D721Med (cell line): ENCODE measurements at regions not wholly inside any gene's neighbourhood (a gene's known extent, or its start where the extent isn't known, plus 50 kb on each side); places are given as distances from the start of the nearest gene placed in this dataset.

Source experiments
- DNase-seq: peaks from one replicate; pipeline ENCODE4 v3.0.0; 2011; ENCODE audit warnings: low spot score; ENCODE audit not compliant: insufficient read length
- FAIRE-seq: peaks from 2 replicates; lab custom pipeline; 2011; peaks lifted over from hg19 to GRCh38; lab: Jason Lieb, UNC
- TF ChIP-seq, protein P1 (sequence below): IDR thresholded peaks from 2 replicates; pipeline ENCODE4 v1.5.1; 2012; ENCODE audit warnings: mild to moderate bottlenecking, control low read depth; ENCODE audit not compliant: insufficient read depth; ENCODE audit errors: missing control alignments

- peak; percentile 53 for DNase-seq
- TF ChIP-seq, protein P1, sequence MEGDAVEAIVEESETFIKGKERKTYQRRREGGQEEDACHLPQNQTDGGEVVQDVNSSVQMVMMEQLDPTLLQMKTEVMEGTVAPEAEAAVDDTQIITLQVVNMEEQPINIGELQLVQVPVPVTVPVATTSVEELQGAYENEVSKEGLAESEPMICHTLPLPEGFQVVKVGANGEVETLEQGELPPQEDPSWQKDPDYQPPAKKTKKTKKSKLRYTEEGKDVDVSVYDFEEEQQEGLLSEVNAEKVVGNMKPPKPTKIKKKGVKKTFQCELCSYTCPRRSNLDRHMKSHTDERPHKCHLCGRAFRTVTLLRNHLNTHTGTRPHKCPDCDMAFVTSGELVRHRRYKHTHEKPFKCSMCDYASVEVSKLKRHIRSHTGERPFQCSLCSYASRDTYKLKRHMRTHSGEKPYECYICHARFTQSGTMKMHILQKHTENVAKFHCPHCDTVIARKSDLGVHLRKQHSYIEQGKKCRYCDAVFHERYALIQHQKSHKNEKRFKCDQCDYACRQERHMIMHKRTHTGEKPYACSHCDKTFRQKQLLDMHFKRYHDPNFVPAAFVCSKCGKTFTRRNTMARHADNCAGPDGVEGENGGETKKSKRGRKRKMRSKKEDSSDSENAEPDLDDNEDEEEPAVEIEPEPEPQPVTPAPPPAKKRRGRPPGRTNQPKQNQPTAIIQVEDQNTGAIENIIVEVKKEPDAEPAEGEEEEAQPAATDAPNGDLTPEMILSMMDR = no peak
- FAIRE-seq = no peak
These were observed 105.3 kb upstream of the E2F8 start for GRCh38 chr11:19345848-19346681.

- TF ChIP-seq, protein P1 = no peak
- FAIRE-seq = no peak
- DNase-seq = peak; percentile 28
These were observed 104.7 kb upstream of the E2F8 start for GRCh38 chr11:19345519-19345847.

GRCh38 chr11:19344661-19345518 lies 104.1 kb upstream of the E2F8 start:
- DNase-seq (peak; percentile 66), FAIRE-seq (no peak)
- TF ChIP-seq, protein P1 = no peak

DNA sequence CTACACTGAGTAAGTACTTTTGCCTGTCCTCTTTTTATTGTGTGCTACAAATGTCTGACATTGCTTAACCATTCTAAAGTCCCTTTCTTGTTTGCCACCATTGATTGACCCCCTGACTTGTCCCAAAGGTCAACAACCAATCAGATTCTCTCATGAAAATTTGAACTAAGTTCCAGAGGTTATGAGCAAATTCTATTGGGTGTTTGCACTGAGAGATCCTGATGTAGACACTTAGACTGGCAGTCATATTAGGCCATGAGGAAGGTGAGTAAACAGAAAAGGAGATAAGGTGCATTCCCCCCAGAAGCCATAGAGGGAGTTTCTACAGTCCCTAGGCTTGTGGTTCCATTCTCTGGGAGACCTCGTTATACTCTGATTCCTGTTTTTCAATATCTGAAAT lies 101.3 kb upstream of the E2F8 start:
- DNase-seq = no peak

GRCh38 chr11:19338375-19338774 lies 97.6 kb upstream of the E2F8 start:
- TF ChIP-seq, protein P1 = no peak
- FAIRE-seq (no peak), DNase-seq (no peak)

More for the DNA sequence above, 101.3 kb upstream of the E2F8 start:
- FAIRE-seq = no peak
- TF ChIP-seq, protein P1 = no peak

DNA sequence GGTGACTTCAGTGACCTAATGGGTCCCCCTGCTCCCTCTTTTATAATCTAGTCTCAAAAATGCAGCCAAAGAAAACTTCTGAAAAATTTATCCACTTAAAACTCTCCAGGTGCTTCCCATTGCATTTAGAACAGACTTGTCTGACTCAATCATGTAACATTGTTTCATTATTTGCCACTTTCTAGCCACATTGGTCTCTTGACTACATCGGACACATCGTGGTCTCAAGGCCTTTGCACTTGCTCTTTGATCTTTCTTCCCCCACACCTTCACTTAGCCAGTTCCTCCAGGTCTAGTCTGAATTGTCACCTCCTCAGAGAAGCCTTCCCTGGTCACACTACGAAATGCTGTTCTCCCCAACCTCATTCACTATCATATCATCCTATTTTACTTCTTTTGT lies 97.0 kb upstream of the E2F8 start:
- FAIRE-seq = no peak
- TF ChIP-seq, protein P1 = no peak
- DNase-seq = no peak
